ENCODE measurements at regions not wholly inside any gene's neighbourhood (a gene's known extent, or its start where the extent isn't known, plus 50 kb on each side); places are given as distances from the start of the nearest gene placed in this dataset.

DNA sequence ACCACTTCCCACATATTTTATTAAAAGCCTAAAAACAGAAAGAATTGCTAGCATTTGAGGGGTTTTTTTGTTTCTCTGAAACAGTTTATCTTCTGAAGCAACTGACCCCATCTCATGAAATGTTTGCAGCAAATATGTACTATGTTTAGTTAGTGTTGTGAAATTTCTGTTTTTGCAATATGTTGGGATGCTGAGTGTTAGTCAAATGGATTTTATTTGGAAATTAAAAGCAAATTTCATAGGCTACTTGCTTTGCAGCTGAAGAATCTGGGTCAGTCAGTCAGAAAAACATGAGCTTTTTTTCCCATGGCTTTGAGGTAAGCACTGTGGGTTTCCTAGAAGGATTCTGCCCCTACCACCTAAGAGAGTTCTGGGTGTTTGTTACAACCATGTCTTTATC is 184.9 kb upstream of the DKK2 start:
- no peak for DNase-seq

- no peak for DNase-seq
Observed at GRCh38 chr4:107219681-107220080, 183.6 kb upstream of the DKK2 start.

GRCh38 chr4:107216379-107216778 is 180.3 kb upstream of the DKK2 start:
- no peak for DNase-seq

DNA sequence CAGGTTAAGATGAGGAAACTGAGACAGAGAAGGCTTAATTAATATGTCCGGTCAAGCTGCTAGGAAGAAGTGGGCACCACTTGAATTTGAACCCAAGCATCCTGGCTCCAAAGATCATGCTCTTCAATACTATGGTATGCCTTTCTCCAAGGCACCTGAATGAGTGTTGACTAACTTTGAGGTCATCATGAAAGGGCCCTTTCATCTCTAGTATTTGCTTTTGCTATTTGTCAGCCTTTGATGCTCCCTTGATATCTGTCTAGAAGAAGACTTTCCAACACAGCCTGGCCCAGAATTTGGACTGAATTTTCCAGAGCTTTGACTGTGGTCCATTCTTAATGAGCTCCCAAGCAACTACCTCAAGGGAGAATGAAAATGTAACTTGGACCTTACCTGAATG is 179.1 kb upstream of the DKK2 start:
- DNase-seq: no peak

DNA sequence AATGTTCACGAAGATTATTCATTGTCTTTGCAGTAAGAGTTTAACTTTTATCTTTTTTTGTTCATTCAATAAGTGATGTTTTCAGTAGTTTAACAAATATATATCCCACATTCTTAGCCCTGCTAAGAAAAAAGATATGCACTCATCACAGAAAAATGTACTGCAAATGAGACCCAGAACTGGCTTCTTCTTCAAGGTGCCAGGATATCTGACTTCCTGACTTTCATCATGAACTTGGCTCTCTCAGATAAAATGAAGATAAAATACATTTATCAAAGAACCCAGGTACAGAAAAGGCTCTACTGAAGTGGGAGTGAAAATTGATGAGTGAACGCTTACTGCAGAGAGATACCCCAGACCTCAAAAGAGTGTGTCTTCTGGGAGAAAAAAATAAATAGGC is 177.8 kb upstream of the DKK2 start:
- DNase-seq: no peak

DNA sequence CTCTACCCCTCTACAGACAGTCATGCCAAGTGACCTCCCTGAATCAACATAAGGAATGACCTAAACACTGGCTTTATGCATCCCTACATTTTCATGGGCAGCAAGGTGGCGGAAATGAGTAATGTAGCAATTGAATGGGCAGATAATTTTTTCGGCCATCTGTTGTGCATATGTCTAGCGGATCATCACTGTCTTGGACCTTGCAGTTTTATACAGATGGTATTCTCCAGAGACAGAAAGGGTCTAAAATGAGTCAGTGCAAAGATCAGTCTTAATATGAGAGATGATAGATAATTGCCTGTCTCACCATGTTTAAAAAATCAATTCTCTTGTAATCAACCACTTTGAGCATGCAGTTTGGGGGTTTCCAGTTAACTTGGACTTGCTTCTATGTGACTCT is 177.3 kb upstream of the DKK2 start:
- no peak for DNase-seq

GRCh38 chr4:107212565-107212964 is 176.5 kb upstream of the DKK2 start:
- no peak for DNase-seq

GRCh38 chr4:107210450-107211239 is 174.5 kb upstream of the DKK2 start:
- DNase-seq: no peak

- DNase-seq: no peak
Observed at GRCh38 chr4:107203733-107204132, 167.6 kb upstream of the DKK2 start.

DNA sequence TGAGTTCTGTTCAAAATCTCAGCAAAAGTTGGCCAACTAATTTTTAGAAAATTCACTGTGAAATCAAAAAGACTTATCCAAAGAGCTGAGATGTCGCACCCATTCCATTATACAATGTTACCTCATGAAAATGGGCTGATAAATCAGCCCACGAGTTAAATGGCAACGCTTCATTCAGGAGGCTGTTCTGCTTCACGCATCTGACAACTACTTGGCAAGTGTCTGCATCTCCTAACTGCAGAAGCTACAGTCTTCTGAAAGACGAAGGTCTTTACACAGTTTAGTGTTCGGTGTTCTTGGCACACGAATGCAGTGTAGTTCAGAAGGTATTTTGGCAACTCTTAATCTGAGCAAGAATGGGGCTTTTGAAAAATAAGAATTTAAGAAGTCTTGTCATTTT is 166.6 kb upstream of the DKK2 start:
- DNase-seq: no peak

GRCh38 chr4:107197121-107197520 is 161.0 kb upstream of the DKK2 start:
- DNase-seq: no peak

GRCh38 chr4:107196312-107196711 is 160.2 kb upstream of the DKK2 start:
- no peak for DNase-seq

GRCh38 chr4:107194005-107194404 is 157.9 kb upstream of the DKK2 start:
- DNase-seq: no peak

GRCh38 chr4:107192601-107193000 is 156.5 kb upstream of the DKK2 start:
- DNase-seq: no peak

DNA sequence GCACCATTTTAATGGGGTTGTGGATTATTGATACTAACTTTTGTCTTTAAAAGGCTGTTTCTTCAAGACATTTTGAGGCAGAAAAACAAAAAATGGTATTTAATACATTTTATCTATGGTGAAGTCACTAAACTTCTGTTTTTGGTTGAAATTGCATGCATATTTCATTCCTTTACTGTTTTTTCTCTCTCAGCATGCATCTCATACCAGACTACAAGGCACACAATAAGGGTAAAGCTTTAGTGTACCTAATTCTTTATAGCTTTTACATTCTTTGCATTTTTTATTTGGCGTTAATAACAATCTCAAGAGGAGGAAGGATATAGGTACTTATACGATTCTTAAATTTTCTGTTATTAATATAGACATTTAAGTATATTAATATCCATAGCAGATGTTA is 151.0 kb upstream of the DKK2 start:
- no peak for DNase-seq

DNA sequence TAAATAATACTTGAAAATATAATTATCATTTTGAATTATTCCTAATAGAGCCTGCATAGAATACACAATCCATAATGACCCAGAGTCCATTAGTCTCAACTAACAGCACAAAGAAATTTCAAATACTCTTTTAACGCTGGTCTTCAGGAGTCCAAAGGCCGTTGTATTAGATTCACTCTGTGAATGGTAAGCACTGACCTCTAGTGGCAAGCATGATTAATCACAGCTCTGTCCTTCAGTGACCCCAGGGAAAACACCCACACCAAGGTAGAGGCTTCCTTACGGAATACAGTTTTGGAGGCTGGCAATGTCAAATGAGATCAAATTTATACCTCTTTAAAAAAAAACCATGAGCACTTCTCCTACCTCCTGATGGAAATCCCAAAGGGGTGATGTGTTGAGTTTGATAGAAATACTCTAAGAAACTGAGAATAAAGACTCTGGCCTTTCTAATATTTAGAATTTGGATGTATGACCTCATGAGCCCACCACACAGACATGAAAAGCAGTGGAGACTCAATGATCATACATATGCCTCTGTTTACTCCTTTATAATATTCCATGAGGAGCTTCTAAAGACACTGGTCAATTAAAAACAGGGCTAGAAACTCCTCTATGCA is 147.2 kb upstream of the DKK2 start:
- DNase-seq: peak; percentile 8 to 49

DNA sequence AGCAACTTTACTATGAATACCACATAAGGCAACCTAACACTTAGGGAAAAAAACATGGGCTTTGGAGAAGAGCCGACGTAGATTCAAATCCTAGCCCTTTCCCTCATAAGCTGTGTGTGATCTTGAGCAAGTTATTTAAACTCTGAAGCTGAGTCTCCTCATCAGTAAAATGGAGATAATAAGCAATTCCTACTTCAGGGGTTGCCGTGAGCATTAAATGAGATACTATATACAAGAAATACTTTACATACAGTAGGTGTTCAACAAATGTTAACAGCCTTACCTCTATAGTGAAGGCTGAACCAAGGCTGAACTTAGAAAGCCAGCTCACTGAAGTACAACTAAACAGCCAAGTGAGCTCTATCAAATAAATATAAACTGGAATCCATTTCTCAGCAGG is 146.2 kb upstream of the DKK2 start:
- DNase-seq: no peak

- no peak for DNase-seq
Observed at GRCh38 chr4:107166873-107167450, 130.8 kb upstream of the DKK2 start.

GRCh38 chr4:107166181-107166580 is 130.1 kb upstream of the DKK2 start:
- DNase-seq: no peak

DNA sequence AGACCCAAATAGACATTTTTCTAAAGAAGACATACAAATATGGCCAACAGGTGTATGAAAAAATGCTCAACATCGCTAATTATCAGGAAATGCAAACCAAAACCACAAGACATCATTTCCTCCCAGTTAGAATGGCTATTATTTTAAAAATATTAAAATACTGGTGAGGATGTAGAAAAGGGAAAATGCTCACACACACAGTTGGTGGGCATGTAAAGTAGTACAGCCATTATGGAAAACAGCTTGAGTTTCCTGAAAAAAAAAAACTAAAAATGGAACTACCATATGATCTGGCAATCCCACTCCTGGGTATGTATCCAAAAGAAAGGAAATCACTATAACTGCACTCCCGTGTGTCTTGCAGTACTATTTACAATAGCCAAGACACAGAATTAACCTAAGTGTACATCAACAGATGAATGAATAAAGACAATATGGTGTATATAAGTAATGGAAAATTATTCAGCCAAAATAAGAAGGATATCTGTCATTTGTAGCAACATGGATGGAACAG is 128.9 kb upstream of the DKK2 start:
- DNase-seq: no peak

DNA sequence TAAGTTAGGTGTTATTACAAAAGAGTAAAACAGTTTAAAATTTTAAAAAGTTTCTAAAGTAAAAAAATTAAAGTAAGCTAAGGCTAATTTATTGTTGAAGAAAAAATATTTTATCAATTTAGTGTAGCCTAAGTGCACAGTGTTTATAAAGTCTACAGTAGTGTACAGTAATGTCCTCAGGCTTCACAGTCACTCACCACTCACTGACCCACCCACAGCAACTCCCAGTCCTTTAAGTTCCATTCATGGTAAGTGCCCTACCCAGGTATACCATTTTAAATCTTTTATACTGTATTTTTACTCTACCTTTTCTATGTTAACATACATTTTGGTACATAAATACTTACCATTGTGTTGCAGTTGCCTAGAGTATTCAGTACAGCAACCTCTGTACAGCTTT is 120.3 kb upstream of the DKK2 start:
- DNase-seq: no peak

DNA sequence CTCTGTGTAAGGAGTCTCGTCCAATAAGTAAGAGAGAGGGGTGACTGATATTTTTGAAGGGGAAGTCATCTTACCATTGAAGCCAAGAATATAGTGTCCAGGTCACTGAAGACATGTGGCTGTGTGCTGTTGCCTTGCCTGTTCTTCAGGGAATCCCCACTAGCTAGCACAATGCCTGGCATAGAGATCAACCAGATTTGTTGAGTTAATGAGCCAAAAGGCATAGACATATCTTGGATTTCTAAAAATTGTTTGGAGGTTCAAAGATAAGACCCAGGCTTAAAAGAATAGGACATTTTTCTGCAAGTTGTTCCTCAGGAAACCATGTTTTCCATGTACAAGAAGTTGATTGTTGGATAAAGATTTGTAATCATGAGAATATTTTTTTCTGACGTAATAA is 119.3 kb upstream of the DKK2 start:
- no peak for DNase-seq

GRCh38 chr4:107153956-107154355 is 117.8 kb upstream of the DKK2 start:
- DNase-seq: no peak

- DNase-seq: no peak
Observed at GRCh38 chr4:107153228-107153627, 117.1 kb upstream of the DKK2 start.
